ENCODE measurements at regions not wholly inside any gene's neighbourhood (a gene's known extent, or its start where the extent isn't known, plus 50 kb on each side); places are given as distances from the start of the nearest gene placed in this dataset.
"Not testable (repeated sequence)": the region's sequence is repeated elsewhere in the genome, so short reads cannot be mapped to it uniquely, and the experiment has no call there.

DNA sequence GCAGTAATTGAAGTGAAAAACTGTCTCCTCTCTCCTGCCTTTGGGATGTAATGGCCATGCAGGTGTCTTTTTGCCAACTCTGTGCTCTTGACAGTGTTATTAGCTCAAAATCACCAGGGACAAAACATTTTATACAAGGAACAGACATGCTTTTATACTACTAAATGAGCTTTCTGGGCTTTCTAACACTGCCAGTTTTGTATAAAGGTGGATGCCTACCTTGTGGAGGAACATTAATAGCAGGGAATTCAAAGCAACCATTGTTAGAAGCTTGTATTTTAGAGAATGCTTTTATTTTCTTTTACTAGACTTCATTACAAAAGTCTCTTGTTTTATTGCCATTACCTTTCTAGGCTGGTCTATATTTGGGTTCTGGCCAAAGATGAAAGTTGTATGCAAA, 54.7 kb upstream of the ARSJ start:
- DNase-seq = no peak

DNA sequence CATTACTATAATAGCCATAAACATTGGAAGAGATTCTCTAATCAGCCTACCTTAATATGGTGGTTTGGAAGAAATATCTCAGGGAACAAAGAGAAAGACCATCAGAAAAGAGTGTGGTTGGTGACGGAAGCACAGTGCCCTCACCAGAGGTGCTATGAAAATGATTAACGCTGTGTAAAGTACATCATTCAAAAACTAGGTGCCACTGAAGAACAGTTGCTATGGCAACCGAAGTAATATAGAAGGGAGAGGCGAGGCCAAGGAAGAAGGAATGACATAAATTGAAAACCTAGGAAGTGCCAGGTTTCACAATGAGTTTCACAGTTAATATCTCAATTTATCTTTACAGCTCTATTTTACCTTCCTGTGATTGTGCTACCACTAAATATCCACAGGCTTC, 57.0 kb upstream of the ARSJ start:
- no peak for DNase-seq

DNA sequence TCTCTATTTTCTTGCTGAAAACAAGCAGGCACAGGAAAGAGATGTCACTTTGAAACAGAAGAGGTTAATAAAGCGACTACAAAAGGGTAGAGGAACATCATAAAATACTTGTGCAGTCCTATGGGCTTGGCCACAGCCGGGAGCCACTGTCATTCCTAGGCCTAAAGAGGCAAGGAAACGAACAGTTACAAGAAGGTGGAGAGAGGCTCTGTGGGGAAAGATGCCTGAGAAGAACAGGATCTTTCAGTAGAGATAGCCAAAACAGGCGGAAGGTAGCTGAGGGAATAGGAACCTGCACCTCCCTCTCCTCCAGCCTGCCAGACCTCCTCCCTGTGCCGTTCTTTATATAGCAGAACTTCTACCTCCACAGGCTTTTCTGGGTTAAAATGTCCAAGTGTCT, 57.4 kb upstream of the ARSJ start:
- DNase-seq = no peak

DNA sequence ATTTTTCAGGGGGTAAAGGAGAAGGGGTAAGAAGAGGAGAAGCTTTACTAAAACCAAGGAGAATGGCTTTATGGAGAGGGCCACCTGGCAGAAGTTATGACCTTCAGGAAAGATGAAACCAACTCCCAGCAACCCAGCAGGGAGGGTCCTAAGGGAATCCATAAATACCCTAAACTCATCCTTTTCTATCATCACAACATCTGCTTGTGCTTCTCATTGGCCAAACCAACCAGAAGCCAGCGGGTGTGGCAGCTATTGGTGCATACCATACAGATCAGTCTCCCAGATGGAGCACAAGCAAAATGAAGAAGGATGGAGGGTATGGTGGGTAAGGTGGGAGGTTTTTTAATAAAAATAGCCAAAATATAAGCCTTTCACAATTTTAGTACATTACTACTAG, 58.5 kb upstream of the ARSJ start:
- no peak for DNase-seq

DNA sequence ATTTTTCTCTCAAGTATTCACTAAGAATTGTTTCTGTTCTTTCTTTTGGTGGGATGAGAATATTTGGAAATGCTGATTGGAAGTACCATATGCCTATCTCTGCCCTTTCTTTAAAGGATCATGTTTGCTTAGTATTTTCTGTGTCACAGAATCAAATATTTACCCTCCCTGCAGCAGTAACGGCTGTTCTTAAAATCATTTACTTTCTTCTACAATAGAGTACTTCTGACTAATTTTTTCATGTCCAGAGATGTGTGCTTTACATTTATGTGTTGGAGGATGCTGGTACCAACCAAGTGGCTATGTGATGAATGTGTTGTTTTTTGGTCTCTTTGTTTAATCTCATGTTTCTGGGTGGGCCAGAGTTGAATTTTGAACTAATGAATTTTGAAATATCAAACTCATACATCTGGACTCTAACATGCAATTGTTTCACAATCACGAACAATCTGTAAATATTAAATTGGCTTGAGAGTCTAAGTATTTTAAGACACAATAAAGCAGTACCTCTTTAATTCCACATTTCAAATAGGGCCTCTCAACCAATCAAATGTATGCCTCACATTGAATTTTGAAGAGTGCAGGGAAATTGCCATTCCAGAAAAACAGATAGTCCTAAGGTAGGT, 59.4 kb upstream of the ARSJ start:
- DNase-seq = no peak

DNA sequence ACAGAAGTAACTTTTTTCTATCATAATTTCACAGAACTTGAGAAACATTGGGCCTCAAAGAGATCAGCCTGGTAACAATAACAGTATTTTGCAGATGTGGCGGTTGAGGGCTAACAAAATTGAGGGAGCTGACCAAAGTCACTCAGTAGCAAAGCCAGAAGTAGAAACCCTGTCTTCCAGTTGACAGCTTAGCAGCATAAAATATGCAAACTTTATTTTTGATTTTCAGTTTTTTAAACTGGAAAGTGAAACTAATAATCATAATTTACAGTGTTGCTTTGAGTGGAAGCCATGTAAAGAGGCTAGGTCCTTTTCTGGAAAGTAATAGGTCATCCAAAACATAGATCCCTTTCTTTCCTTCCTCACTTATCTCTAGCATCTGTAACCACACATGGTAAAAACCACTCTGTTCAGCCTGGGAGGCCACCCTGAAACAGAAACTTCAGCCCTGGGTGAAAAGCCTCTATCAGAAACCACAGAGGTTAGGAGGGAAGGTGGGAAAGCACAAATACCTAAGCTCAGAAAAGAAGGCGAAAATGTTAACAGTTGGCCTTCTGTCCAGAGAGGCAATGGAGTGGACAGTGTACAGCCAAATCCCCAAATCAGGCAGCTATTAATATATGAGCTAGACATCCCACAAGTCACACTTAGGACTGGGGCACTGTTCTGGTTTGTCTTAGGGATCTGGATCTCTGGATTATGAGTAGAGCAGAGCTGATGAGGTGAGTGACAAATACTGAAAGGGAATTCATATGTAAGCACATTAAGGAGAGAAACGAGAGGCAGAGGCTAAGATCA, 61.1 kb upstream of the ARSJ start:
- DNase-seq = no peak

DNA sequence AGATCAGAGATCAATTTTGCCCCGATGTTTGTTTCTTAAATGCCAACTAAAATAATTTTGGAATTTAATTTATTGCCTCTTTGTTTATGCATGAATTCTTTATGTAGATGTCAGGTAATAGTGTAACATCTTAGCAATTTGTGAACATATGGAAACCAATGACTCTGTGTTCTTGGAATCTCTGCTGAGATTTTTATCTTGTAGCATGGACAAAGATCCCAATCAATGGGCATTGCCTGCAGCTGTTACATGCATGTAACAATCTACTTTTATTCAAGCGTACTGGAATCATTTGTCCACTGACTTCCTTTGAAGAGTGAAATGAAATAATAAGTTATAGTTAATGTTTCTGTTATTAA, 61.6 kb upstream of the ARSJ start:
- no peak for DNase-seq

DNA sequence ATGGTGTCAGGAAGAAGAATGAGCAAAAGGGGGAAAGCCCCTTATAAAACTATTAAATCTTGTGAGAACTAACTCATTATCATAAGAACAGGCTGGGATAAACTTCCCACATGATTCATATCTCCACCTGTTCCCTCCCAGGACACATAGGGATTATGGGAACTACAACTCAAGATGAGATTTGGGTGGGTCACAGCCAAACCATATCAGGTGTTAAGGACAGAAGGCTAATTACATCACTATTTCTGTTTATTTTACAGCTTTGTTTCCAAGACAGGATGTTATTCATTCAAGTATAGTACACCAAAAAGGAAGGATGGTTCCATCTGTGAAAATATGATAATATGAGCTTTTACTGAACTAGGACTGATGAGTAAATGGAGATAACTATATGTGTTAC, 63.7 kb upstream of the ARSJ start:
- DNase-seq = no peak

DNA sequence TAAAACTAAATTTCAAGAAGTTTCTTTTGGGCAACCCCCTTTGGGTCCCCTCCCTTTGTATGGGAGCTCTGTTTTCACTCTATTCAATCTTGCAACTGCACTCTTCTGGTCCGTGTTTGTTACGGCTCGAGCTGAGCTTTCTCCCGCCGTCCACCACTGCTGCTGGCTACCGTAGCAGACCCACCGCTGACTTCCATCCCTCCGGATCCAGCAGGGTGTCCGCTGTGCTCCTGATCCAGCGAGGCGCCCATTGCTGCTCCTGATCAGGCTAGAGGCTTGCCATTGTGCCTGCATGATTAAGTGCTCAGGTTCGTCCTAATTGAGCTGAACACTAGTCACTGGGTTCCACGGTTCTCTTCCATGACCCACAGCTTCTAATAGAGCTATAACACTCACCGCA, 64.9 kb upstream of the ARSJ start:
- DNase-seq = not testable (repeated sequence)

DNA sequence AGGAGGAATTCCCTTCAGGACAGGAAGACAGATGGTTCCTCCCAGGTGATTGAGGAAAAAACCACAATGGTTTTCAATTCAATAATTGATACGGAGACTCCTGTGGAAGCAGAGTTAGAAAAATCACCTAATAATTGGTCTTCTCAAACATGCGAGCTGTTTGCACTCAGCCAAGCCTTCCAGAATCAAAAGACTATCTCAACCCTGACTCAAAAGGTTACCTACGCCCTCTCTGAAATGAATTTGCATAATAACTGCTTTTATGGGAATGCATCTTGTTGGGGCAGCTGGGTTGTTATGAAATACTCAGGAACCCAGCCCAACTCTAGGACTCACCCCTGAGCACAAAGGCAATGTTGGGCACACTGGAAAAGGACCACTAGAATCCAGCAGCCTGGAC, 66.9 kb upstream of the ARSJ start:
- DNase-seq = no peak

DNA sequence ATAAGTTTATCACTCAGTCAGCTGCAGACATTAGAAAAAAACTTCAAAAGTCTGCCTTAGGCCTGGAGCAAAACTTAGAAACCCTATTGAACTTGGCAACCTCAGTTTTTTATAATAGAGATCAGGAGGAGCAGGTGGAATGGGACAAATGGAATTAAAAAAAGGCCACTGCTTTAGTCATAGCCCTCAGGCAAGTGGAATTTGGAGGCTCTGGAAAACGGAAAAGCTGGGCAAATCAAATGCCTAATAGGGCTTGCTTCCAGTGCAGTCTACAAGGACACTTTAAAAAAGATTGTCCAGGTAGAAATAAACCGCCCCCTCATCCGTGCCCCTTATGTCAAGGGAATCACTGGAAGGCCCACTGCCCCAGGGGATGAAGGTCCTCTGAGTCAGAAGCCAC, 68.7 kb upstream of the ARSJ start:
- not testable (repeated sequence) for DNase-seq

DNA sequence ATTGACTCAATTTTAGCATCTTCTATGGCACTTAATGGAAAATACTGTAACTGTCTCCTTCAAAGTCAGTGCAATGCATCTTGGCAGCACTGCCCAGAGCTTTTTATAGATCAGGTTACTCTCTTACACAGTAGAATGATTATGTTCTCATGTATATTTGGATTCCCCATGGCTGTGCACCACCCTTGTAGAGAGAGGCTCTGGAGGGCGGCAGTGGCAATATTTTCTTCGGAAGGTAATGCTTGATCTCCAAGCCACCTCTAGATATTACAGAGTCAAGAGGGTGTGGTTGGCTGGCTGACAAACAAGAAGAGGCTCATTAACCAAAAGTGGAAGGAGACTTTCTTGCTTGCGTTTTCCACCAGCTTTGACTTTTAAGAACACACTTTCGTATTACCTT, 72.8 kb upstream of the ARSJ start:
- DNase-seq = no peak

DNA sequence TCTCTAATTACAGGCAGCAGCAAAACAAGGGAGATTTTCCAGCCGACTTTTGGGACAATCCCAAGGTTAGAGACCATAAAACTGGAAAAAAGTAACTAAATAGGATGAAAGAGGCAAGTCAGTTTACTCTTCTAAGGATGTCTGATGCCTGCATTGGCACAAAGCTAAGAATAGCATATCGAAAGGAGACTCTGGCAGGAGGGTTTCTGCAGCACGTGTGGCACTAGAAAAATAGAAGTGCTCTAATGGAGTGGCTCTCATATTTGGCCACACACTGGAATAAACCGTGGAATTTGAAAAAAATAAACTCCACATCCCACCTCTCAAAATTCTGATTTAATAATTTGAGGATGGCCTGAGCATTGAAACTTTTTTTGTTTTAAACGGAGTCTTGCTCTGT, 77.2 kb upstream of the ARSJ start:
- DNase-seq = no peak

DNA sequence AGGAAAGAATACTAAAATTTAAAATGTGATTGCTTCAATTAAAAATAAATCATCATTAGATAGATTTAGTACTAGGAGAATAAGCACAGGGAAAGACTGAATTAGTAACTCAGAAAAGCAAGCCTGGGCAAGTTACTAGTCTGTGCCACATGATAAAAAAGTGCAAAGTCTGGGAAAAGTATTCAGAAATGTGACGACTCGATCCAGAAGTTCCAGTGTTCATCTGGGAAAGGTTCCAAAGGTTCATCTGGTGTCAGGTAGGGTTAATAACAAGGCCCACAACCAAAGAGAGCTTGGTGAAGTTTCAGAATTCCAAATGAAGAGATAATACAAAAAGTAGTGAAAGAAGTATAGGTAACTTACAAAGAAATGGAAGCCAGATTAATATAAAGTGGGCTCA, 78.3 kb upstream of the ARSJ start:
- DNase-seq = no peak

DNA sequence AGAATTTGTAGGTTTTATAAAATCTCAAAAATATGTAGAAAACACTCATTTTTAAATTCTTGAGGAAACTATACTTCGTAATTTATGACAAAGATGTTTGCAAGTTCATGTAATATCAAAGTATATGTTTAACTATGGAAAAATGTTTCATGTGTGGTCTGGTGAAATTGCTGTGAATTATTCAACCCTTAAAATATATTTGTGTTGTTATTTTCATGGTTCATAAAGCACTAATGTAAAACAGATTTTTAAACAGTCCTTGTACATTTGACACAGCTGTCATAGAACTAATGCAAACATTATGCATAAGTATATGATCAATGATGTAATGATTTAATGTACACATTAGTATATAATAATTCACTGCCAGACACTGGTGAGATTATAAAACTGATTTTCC, 83.1 kb upstream of the ARSJ start:
- DNase-seq = no peak

DNA sequence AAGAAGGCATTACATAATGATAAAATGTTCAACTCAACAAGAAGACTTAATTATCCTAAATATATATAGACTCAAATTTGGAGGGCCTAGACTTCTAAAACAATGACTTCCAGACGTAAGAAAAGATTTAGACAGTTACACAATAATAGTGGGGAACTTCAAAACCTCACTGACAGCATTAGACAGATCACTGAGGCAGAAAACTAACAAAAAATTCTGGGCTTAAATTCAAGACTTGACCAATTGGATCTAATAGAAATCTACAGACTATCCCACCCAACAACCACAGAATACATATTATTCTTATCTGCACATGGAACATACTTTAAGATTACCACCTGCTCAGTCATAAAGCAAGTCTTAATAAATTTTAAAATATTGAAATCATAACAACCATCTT, 93.3 kb upstream of the ARSJ start:
- no peak for DNase-seq

DNA sequence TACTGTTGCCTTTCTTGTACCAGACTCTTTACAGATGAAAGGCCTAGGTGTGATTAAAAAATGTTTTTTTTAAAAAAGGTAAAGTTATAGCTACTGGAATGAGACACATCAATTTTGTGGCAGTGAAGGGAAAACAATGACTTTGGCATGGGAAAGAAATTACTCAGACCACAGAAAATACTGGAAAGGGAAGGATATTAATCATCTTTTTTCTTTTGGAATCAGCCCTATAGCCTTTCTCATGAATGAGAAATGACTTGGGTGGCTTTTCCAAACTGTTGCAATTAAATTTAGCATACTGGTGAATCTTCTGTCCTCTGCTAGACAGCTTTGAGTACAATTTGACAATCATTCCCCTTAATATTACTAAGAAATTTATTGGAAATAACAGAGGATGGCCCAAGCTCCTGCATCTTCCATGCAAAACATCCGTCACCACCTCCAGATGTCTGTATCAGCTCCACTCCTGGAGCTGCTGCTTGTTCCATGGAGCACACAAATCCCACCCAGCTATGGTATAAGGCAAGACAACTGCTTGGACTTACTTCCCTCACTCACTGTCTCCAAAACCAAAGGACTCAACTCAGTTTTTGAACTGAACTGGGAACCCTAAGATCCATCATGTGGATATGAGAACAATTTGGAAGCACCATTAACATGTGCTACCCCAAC, 97.6 kb upstream of the ARSJ start:
- no peak for DNase-seq

DNA sequence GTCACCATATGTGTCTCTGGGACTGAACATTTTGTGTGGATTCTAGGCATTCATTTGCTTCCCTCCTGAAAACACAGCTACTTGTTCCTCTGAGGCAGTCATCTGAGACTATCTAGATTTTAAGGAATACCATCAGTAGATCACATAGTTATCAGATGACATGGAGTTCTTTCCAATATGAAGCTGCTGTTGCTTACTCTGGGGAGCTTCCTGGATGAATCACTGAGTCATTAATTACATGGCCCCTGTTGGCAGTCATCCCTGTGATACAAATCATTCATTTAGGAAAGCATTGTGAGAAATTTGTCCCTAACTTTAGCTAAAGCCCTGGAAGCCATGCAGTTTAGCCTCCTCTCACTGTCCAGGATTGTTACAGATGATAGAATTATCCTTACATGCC, 98.2 kb upstream of the ARSJ start:
- no peak for DNase-seq

DNA sequence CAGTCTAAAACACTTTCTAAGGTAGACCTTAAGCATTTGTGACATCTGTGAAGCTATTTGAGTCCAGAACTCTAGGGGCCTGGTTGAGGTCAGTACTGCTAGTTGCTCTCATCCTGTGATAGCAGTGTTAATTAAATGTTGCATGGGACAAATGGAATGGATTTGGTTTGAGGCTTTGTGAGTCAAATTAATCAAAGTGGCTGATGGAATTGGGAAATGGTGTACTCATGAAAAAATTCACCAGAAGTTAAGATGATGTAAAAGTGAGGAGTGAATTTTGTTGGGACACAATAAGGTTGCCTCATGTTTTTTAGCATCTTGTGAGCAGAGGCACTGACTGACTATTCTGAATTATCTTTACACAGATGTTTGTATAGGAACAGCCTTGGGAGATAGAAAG, 99.2 kb upstream of the ARSJ start:
- DNase-seq = no peak

DNA sequence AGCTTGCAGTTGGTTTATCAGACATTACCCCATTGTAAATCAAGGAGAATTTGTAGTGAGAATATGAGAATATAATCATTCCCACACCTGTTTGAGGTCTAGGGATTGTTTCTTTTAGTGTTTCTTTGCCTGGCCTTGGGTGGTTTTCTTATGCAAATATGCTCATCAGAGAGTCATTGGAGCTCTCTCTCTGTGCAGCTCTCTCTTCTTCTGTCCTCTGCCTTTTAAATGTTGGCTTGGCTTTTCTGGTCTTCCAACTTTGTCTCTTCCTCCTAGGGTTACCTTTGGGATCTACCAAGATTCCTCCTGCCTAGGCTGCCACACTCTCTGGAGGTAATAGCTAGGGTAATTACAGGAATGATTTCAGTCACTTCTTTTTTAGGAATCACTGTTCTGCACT, 102.3 kb upstream of the ARSJ start:
- no peak for DNase-seq

DNA sequence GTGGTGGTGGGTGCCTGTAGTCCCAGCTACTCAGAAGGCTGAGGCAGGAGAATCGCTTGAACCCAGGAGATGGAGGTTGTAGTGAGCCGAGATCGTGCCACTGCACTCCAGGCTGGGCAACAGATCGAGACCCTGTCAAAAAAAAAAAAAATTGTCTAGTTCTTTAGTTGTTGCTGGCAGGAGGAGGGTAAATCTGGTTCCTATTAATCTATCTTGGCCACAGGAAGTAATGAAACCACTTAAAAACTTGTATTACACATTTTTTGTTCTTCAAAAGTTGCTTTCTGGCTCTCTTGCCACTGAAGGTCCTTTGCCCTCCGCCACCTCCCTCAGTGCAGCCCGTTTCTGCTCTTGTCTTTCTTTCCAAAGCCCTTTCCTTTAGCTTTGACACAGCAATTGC, 102.9 kb upstream of the ARSJ start:
- no peak for DNase-seq

DNA sequence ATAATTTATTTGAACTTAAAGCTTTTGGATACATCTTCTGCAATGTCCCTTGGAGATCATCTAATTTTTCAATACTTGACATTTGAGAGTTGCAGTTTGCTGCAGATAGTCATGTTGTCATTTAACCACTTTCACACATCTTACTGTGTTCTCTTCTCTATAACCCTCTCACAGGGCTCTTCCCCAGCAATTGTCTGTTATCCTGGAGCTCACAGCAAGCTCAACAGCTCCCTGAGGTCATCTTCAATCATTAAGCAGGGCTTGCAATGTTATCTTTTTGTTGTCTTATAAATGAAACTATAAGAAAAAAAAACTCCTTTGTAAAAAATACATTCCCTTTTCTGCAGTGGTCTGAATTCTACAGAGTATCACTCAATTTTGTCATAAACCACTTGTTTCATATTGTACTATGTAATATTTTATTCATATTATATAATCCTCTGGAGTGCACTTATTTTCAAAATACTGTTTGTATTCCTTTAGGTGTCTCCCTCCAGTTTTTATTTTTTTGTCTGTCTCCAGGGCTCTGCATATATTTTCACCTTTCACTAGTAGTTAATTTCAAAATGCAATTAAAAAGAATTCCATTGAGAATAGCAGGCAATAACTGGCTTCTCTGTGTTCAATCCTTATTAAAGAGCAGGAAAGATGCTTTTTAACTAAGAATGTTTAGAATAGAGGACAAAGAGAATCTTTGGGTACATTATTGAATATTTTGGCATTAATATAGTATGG, 106.3 kb upstream of the ARSJ start:
- no peak for DNase-seq

DNA sequence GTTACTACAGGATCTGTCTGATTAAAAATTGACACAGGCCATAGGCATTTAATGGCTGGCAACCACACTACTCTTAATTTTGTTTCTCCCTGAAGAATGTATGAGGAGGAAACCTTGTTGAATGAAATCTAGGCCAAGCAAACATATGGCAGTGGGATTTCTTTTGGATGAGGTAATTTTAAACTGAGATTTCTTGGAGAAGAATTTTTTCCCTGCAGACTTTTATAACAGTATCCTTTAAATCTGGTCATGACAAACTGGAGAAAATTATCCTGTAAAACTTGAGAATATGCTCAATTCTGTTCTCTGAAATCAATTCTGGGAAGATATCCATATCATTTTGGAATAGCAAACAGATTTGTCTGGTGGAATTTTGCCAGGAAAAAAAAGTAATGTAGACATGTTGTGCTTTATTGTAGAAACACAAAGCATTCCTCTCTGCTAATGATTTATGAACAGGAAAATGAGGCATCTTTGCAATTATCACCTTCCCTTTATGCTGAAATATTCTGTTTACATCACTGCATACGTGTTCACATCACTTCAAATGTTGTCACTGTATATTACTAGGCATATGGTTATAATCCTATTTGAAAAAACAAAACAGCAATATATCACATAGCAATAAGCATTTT, 108.3 kb upstream of the ARSJ start:
- no peak for DNase-seq

All from Kasumi-1 (cell line).